Islet of Langerhans (tissue), 1 donor: ENCODE measurements at regions not wholly inside any gene's neighbourhood (a gene's known extent, or its start where the extent isn't known, plus 50 kb on each side); places are given as distances from the start of the nearest gene placed in this dataset.

Experiments
- FAIRE-seq: peaks from one replicate; lab custom pipeline; 2011; peaks lifted over from hg19 to GRCh38; lab: Jason Lieb, UNC

DNA sequence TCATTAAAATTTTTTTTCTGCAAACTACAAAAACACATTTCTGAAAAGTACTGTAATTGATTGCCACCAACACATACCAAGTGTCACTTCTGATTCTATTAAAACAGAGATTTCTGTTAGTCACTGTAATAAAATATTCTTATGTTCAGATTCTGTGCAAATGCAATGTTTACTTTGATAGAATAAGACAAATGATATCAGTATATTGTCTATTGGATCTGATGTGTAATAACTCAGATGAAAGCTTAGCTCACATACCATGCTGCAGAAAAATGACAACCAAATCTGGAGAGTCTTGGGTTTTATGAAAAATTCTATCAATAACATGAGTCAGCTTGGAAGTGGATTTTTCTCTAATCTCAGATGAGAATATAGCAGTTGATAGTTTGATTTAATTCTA is 963.8 kb upstream of the B3GALT2 start:
- FAIRE-seq = no peak

DNA sequence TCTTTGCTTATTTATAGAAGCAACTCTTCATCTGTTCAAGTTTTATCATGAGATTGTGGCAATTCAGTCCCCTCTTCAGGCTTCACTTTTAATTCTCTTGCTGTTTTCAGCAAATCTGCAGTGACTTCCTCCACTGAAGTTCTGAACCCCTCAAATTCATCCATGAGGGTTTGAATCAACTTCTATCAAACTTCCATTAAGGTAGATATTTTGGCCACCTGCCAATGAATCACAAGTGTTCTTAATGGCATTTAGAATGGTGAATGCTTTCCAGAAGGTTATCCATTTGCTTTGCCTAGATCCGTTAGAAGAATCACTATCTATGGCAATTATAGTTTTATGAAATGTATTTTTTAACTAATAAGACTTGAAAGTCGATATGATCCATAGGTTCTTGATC is 946.7 kb upstream of the B3GALT2 start:
- no peak for FAIRE-seq

DNA sequence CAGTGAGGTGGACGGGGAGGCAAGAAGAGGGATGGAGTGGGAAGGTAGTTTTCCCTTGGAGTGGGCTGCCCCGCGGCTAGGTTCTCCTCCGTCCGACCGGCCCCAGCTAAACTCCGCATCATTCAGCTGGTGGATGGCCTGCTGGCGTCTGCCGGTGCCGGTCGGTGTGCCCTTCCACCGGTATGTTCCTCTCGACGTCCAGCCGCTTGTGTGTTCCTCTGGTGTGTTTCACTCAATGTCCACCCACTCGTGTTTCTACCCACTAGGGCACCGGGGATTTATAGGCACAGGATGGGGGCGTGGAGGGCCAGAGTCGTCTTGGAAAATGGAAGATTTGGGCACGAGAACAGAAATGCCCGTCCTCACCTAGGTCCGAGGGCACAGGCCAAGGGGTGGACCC is 931.7 kb upstream of the B3GALT2 start:
- no peak for FAIRE-seq

DNA sequence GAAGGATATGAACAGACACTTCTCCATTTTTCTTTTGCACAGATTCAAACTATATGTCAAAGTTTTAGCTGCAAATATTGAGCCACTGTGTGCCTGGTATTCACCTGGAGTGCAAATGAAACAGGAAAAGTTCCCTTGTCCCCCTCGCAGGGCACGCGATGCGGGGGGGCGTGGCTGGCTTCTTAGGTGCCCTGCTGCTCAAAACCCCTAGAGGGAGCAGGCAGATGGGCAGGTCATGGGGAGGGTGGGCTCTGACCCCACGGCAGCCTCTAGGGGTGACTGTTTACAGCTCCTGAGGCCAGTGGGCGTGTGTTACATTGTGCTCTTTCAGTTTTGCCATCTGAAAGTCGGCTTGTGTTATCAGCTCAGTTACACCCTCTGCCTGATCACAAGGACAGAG is 931.2 kb upstream of the B3GALT2 start:
- no peak for FAIRE-seq

DNA sequence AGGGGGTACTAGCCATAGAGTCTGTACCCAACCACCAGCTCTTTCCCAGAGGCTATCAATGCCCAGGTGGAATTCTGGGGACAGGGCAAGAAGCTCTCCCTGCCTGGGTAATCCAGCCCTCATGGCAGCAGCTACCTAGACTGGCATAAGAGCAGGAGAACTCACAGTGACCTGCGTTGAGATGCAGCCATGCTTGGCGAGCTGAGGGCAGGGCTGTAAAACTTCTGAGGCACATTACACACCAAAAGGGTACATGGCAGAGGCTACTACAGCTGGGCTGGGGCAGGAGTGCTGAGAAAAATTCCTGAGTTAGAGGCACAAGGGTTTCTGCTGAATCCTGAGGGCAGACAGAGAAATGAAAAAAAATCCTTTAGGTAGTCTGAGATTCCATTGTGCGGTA is 927.9 kb upstream of the B3GALT2 start:
- no peak for FAIRE-seq

DNA sequence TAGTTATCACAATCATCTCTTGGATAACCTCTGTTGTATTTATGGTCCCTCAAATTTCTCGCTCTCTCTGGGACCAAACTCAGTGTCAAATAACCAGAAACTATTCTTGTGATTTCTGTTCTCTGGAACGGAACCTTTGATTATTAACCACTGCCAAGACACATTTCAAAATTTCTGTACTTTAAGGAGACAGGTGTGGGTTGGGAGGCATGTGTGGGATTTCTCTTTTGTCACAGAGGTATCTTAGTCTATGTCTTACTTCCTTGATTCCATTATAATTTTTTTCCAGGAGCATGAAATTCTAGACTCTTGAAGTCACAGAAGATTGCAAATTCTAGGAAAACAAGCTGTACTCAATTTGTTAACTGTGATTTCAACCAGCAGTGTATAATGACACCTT is 919.0 kb upstream of the B3GALT2 start:
- FAIRE-seq = no peak

DNA sequence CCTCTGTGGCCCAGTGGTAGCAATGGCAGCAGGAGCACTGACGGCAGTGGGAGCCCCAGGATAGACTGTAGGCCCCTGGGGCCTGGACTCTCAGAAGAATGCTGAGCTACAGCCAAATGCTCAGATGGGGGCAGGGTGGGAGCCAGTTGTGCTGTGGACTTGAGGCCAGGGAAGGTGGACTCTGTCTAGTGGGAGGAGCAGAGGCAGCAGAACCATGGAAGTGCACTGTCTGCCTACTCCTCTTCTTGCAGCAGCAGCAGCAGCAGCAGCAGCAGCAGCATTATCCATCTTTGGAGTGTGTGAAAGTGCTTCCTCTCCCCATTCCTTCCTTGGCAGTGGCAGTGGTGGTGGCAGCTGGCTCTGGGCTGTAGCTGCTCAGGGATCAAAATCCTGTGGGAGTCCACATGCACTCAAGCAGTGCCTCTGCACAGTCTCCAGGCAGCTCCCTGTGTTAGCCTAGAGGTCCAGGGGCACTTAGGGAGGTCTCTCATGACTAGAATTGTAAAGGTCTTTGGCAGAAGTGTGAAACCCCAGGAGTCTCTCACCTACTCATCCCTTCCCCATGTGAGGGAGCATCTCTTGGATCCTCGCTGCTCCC is 917.9 kb upstream of the B3GALT2 start:
- FAIRE-seq = no peak

DNA sequence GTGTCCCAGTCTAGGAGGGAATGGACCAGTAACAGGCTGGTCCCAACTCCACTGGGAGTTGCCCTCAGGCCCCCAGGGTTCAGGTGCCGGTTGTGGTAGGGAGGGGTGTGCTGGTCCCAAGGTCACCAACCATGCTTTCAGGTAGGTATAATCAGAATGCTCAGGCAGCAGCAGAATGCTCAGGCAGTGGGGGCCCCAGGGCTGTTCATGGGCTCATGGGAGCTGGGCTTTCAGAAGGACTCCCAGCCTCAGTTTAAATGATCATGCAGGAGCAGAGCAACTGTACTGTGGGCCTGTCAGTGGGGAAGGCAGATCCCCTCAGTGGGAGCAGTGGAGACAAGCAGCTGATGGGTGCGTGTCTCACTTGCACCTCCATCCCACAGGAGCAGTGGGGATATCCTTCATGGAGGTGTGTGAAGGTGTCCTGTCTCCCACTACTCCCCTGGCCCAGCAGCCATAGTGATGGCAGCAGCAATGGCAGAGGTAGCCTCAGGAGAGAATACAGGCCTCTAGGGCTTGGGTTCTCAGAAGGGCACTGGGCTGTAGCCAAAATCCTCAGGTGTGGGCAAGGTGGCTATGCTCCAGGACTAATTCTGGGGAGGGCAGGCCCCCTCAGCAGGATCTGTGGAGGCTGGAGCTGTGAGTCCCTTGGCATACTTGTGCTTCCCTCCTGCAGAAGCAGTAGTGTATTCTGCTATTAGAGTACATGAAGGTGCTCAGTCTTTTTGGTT is 917.3 kb upstream of the B3GALT2 start:
- no peak for FAIRE-seq

DNA sequence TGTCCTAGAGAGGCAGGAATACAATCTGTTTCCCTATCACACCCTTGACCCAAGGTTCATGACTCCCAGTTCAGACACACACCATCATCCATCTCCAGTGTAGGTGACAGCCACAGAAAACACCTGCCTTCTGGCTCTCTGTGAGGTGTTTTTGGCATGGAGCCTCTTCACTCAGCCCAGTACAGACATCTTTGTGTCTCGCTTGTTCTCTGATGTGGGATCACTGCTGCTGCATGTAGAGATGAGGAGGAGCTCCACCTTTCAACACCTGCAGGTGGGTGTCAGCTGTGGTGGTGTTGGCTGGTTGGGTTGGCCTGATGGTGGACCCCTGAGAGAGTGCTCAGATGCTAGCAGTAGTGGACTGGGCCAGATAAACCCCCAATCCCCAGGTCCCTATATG is 916.7 kb upstream of the B3GALT2 start:
- no peak for FAIRE-seq

DNA sequence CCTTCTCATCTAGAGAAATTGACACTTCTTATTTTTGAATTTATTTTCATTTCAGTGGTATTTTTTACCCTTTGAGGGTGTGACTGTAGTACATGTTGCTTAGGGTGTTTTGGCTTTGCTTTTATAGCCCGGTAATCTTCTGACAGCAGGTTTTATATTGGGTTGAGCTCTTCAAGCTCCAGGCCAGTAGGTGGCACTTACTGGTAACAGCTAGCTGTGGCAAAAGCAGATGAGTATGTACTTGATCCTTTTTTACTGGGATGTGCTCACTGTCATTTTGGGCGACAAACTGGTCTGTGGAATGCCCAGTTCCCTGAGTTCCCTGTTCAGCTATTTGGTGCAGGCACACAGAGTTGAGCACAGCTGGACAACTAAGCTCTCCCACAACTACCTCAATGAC is 916.2 kb upstream of the B3GALT2 start:
- FAIRE-seq = no peak

DNA sequence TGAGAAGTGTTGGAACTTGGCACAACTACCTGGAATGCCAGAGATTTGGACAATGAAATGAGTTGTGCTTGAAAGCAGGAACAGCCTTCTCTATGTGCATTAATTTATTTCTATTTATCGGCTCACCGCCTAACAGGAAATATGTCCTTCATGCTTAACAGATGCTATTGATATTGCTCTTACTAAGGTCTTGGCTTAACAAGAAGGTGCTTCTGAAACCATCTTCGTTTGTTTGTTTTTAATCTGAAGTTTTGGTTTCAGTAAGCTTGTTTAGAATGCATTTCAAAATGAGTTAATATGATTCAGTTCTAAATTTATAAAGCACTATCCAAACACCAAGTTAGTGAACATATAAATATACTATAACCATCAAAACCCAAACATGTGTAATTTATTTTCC is 898.3 kb upstream of the B3GALT2 start:
- FAIRE-seq = no peak

DNA sequence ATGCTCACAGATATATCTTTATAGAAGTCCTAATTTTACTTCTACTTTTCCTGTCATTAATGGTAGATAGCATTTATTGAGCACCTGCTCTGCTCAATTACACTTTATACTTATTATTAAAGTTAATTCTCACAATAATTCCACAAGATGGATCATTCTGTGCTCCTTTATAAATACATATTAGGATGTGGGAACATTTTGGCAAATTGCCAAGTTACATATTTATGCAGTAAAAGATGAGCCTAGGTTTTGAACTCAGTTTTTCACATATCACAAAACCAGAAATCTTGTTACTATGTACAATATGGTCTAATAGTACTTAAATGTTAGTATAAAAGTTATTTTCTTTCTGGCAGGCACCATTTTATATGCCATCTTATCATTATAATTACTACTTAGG is 895.0 kb upstream of the B3GALT2 start:
- FAIRE-seq = no peak

DNA sequence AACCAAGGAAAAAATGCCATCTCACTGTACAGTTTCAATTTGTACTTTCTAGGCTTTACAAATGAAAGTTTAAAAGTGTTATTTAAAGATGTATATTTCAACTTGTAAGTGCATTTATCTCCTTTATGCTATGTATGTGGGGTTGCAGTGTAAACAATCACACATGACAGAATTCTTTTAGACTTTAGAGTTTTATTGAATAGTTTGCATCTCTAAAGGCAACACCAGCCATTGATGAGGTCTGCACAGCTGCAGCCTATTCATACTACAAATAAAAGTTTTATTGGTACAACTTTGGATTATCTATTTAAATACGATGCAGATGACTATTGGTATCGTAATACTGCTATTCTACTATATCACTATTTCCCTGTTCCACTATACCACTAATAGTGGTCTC is 894.4 kb upstream of the B3GALT2 start:
- FAIRE-seq = no peak

DNA sequence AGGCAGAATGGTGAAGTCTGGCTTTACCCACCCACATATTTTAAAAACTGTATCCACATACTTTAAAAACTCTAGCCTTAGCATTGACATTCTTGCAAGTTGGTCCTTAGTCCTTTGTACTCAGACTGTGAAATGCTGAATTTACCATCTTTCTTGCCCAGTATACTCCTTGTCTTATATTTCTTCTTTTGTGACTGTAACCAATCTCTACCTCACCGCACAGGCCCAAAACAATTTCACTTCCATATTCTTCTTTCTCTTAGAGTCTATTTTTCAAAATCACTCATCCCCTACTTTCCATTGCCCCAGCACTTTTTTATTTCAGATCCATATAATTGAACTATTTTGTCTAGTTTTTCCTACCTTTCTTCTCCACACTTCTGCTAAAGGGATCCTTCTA is 892.4 kb upstream of the B3GALT2 start:
- no peak for FAIRE-seq

DNA sequence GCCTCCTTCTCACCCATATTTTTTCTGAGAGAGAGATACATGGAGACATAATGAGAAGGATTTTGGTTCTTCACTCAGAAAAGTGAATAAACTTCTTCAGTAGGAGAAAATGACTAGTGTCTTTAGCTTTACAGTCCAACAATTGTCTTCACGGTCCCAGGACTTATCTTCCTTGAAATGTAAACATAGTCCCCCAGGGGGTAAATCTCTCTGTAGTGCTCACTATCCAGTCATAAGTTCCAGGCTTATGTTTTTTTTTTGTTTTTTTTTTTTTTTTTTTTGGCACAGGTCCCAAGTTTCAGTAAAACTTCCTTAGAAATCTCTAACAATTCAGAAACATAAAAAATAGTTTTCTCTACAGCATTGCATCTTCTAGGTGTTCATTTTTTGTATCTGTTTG is 890.2 kb upstream of the B3GALT2 start:
- FAIRE-seq = no peak

DNA sequence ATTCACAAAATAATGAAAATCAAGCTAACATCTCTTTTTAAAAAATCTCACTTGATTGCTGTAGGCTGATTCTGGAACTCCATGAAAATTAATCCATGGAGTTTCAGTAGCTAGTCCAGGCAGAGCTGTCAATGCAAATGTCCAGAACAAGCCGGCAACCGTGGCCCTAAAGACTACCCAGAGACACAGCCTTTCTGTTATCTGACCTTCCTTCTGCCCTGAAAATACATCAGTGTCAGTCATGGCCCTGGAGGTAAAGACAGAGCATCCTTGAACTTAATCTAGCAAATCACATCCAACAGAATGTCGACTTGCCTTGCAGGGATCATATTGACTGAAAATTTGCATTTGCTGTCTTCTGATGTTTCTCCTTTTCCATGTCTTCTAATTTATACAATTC is 887.4 kb upstream of the B3GALT2 start:
- FAIRE-seq = no peak

DNA sequence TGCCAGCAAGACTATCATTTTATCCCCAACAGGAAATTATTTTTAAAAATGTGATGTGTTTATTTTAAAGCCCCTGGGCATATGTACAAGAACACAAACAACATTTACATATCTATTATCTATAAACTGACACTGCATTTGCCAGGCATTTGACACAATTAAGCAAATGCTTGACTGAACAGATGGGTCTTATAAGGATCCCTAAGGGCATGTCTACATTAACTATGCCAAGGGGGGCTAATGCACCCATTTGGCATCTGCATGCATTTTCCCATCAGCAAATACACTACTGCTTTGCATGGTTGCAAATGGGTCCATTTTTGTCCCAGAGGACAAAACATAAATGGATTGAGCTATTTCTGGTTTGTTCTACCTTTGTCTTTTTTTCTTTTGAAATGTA is 884.8 kb upstream of the B3GALT2 start:
- no peak for FAIRE-seq

DNA sequence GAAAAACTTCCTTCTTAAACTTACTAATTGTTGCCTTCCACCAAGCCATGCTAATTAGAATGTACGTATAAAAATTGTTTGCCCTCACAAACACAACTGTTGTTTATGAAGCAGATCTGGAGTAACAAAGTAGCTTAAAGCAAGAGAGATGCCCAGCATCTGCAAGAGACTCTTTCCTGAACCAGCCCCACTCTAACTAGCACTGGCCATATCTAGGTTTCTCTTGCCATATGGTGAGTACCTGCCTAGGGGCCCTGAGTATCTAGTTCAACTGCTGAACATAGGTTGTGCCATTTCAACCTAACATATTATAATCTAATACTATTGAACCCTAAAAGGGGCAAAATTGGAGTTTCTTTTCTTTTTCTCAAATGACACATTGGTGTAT is 883.4 kb upstream of the B3GALT2 start:
- no peak for FAIRE-seq

DNA sequence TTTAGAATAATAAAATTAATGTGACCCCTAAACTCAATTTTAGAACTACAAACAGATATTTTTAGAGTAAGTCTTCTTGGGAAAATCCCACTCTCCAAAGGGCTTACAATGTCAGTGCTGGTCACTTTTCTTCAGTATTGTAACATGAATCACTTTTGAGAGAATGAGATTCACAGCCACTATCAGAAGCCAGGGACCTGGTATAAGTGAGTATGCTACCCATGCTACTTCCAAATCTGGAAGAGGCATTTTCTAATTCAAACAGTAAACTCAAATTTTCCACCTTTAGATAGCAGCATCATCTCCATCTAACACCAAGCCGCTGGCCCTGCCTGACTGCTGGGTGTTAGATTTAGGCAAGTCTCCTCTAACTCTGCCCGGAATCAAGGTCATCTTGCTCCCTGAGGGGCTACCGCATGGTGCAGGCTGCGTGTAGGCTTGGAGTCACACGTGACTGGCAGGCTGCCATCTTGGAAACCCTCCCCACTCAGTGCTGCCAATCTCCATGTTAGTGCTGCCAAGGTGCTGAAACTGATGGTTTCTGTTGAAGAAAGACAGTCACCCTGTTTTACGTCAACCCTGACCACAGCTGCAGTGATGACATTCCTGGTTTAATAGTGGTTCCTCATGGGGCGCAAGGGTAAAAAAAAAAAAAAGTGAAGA is 882.9 kb upstream of the B3GALT2 start:
- FAIRE-seq = no peak

DNA sequence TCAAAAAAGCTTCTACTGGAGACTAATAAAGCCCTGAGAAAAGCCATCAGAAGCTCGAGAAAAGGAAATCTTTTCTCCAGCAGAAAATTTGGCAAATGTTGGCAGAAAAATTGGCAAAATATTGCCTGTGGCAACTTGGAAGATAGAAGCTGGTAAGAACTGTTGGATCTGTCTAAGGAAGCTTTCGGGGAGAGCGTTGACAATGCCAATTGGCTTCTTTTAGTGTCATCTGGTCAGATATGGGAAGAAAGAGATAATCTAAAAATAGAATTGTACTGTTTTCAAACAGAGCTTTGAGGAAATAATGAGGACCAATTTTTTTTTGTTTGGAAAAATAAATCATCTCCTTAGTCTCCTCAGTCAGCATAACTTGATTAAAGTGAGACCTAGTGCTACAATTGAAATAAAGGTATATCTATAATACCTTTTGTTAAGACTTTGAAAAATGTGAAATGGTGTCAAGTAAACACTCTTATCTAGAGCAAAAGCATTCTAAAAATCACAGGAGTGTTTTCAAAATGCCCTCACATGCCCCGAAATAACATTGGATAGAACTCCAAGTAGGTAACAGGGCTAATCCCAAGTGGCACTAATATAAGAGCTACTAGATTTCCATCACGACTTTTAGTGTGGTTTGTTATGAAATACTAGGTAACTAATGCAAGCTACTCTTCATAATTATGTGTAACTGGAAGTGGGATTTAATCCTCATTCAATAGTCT is 882.2 kb upstream of the B3GALT2 start:
- no peak for FAIRE-seq

DNA sequence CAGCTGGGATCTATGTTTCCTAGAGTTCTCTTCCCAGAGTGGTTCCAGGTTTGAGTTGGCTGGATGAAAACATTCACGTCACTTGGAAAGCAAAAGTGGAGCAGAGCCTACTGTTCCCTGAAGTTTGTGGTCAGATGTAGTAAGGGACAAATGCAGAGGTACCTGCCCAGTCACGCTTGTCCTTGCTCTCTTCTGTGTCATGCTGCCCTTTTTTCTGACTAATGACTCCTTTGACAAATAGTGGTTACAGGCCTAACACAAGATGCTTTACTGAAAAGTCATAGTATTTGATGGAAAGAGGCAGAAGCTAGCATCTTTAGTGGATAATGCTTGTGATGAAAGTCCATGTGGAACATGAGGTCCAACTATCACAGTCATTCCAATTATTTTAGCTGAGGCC is 881.4 kb upstream of the B3GALT2 start:
- FAIRE-seq = no peak

DNA sequence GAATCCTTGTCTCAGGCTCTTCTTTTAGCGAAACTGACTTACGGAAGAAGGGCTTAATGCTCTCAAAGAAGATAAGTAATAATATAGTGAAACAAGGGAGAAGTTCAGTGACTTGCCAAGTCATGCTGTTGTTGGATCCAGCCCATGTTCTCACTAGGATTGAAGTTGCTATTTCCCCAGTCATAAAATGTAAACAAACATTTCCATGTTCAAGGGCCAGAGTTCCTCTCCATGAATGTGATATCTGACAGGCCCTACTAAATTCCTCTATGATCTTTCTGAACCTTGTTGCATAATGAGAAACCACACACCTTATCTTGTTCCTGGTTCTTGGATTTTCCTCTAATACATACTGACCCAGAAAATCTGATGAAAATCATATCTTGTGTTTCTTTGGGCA is 876.5 kb upstream of the B3GALT2 start:
- no peak for FAIRE-seq

DNA sequence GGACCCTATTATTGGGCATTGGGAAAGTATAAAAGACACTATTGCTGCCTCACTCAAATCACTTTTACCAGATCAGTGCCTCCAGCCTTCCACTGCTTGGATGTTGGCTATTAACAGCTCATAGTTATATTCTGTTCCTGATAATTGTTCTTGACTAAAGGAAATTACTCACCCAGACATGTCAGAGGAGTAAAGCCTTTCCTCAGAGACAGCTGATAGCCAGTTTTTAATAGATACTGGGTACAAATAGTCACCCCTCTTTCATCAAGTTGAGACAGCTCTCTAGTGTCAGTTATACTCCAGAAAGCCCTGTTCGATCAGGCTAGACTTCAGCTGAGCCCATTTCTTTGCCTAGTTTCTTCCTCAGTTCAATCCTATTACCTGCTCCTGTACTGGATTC is 876.1 kb upstream of the B3GALT2 start:
- FAIRE-seq = no peak
